GM23338 (cell line): ENCODE measurements at regions not wholly inside any gene's neighbourhood (a gene's known extent, or its start where the extent isn't known, plus 50 kb on each side); places are given as distances from the start of the nearest gene placed in this dataset.

ENCODE experiments used
- ATAC-seq: fragments of 200-7000 bp; cut with Tn5 transposase; 3 replicates; pipeline ENCODE4 v1.9.1; 2020
- DNase-seq: peaks from one replicate; pipeline ENCODE4 v3.0.0-alpha.2; 2015; ENCODE audit warnings: low spot score
- H2AFZ ChIP-seq: fragments of 200-600 bp; sonication (generic); 2 replicates; pipeline ENCODE4 v1.8.0; 2016; ENCODE audit warnings: antibody characterized with exemption, mild to moderate bottlenecking, moderate library complexity
- H3F3A ChIP-seq: fragments of 200-600 bp; sonication (generic); replicated peaks from 2 replicates; pipeline ENCODE4 v1.8.0; 2017; ENCODE audit warnings: antibody characterized with exemption, mixed run types, low read depth
- H3K27ac ChIP-seq: fragments of 200-600 bp; sonication (generic); 2 replicates; pipeline ENCODE4 v1.6.1; 2016; ENCODE audit warnings: low read depth
- H3K27me3 ChIP-seq: fragments of 200-600 bp; sonication (generic); 2 replicates; pipeline ENCODE4 v1.8.0; 2016; ENCODE audit warnings: mild to moderate bottlenecking, mixed run types, moderate library complexity; ENCODE audit not compliant: insufficient read depth
- H3K36me3 ChIP-seq: fragments of 200-600 bp; sonication (generic); 2 replicates; pipeline ENCODE4 v1.8.0; 2016; ENCODE audit warnings: mild to moderate bottlenecking; ENCODE audit not compliant: insufficient read depth
- H3K4me1 ChIP-seq: fragments of 200-600 bp; sonication (generic); 2 replicates; pipeline ENCODE4 v1.8.0; 2016; ENCODE audit warnings: mild to moderate bottlenecking, moderate library complexity; ENCODE audit not compliant: insufficient read depth
- H3K4me2 ChIP-seq: fragments of 200-600 bp; sonication (generic); 2 replicates; pipeline ENCODE4 v1.7.1; 2017; ENCODE audit warnings: mixed run types
- H3K4me3 ChIP-seq: fragments of 200-600 bp; sonication (generic); 2 replicates; pipeline ENCODE4 v1.6.1; 2016; ENCODE audit warnings: mixed run types
- H3K79me2 ChIP-seq: fragments of 200-600 bp; sonication (generic); replicated peaks from 2 replicates; pipeline ENCODE4 v1.8.0; 2017; ENCODE audit warnings: mild to moderate bottlenecking; ENCODE audit not compliant: insufficient read depth
- H3K9me2 ChIP-seq: fragments of 200-600 bp; sonication (generic); 2 replicates; pipeline ENCODE4 v1.8.0; 2017; ENCODE audit not compliant: insufficient read depth
- H4K20me1 ChIP-seq: fragments of 200-600 bp; sonication (generic); replicated peaks from 2 replicates; pipeline ENCODE4 v1.8.0; 2017; ENCODE audit warnings: mild to moderate bottlenecking; ENCODE audit not compliant: insufficient read depth
- H3K27ac Mint-ChIP-seq: 2 replicates; pipeline ENCODE4 v1.8.0; 2020; ENCODE audit warnings: inconsistent platforms, mild to moderate bottlenecking, moderate library complexity, mixed read lengths
- H3K27me3 Mint-ChIP-seq: 3 replicates; pipeline ENCODE4 v1.8.0; 2022; ENCODE audit warnings: low read depth, mild to moderate bottlenecking, moderate library complexity, mixed read lengths, inconsistent platforms; ENCODE audit not compliant: insufficient read depth, poor library complexity
- H3K36me3 Mint-ChIP-seq: 3 replicates; pipeline ENCODE4 v1.8.0; 2021; ENCODE audit warnings: low read depth, mild to moderate bottlenecking, inconsistent platforms, moderate library complexity, mixed read lengths
- H3K4me1 Mint-ChIP-seq: 3 replicates; pipeline ENCODE4 v1.8.0; 2020; ENCODE audit warnings: mild to moderate bottlenecking, inconsistent platforms, mixed read lengths
- H3K4me3 Mint-ChIP-seq: 3 replicates; pipeline ENCODE4 v1.8.0; 2021; ENCODE audit warnings: moderate library complexity, mild to moderate bottlenecking, inconsistent platforms, mixed read lengths
- H3K9me3 Mint-ChIP-seq: 3 replicates; pipeline ENCODE4 v1.8.0; 2020; ENCODE audit warnings: moderate library complexity, mild to moderate bottlenecking, inconsistent platforms, mixed read lengths
- CREB1 ChIP-seq: fragments of 250-450 bp; sonication (Bioruptor Pico); IDR thresholded peaks from 2 replicates; pipeline ENCODE4 v1.5.0; 2020; ENCODE audit warnings: low read depth, mild to moderate bottlenecking, moderate library complexity
- JUNB ChIP-seq: IDR thresholded peaks from one replicate; pipeline ENCODE4 v1.6.1; 2016; ENCODE audit warnings: antibody characterized with exemption; ENCODE audit not compliant: unreplicated experiment
- NANOG ChIP-seq: IDR thresholded peaks from 2 replicates; pipeline ENCODE4 v1.6.1; 2016; ENCODE audit warnings: antibody characterized with exemption, borderline replicate concordance
- POLR2AphosphoS5 ChIP-seq: IDR thresholded peaks from 2 replicates; pipeline ENCODE4 v1.6.1; 2016; ENCODE audit warnings: antibody characterized with exemption, low read depth
- STAT1 ChIP-seq: IDR thresholded peaks from one replicate; pipeline ENCODE4 v1.6.1; 2016; ENCODE audit warnings: antibody characterized with exemption; ENCODE audit not compliant: unreplicated experiment
- ZNF114 ChIP-seq: fragments of 250-450 bp; sonication (Bioruptor Pico); IDR thresholded peaks from 2 replicates; pipeline ENCODE4 v1.5.0; 2020; ENCODE audit warnings: mild to moderate bottlenecking, moderate library complexity
- ZNF331 ChIP-seq: fragments of 250-450 bp; sonication (Bioruptor Pico); IDR thresholded peaks from 2 replicates; pipeline ENCODE4 v1.5.0; 2020; ENCODE audit warnings: low read depth, mild to moderate bottlenecking, moderate library complexity
- ZNF462 ChIP-seq: fragments of 250-450 bp; sonication (Bioruptor Pico); IDR thresholded peaks from 2 replicates; pipeline ENCODE4 v1.5.0; 2020; ENCODE audit warnings: mild to moderate bottlenecking, moderate library complexity

DNA sequence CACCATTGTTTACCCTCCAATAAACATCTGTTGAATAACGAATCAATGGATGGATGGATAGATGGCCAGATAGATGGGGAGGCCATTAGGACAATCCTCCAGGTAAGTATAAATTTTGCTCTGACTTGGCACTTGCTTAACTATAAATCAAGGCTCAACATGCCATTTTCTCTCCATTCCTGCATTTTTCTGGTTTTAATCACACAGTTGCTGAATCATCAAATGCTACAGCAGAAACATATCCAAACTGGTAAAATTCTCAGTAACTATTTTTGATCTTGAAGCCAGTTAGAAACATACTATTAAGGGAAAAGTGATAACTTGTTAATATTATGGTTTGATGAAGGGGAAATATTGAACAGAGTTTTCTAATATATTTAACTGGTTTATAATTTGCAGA is 71.5 kb upstream of the MTAP start:
- H3K9me2 ChIP-seq = no peaks in the 10 kb centered on the region
- no peaks in the 10 kb centered on the region; the same call in 1 of the 2 replicates for H4K20me1 ChIP-seq
- H3K36me3 ChIP-seq = no peaks in the 10 kb centered on the region
- Mint-ChIP-seq H3K4me3 (no peak overlapping the region), H3K4me1 (no peaks in the 10 kb centered on the region), H3K9me3 (peaks cover 6% of the 10 kb centered on the region; the same call in 2 of the 3 replicates), H3K36me3 (no peaks in the 10 kb centered on the region), H3K27ac (no peak overlapping the region), H3K27me3 (no peaks in the 10 kb centered on the region)
- no peak overlapping the region for H3K27ac ChIP-seq
- no peak overlapping the region for H3K4me2 ChIP-seq
- ATAC-seq (no peak), DNase-seq (no peak)
- no peak overlapping the region for H2AFZ ChIP-seq
- H3K4me3 ChIP-seq = no peak overlapping the region
- TF ChIP-seq CREB1 (CRISPR knock-in tag) (no peak), NANOG (no peak), ZNF462 (CRISPR knock-in tag) (no peak), JUNB (no peak)
- H3K4me1 ChIP-seq = no peaks in the 10 kb centered on the region
- H3K79me2 ChIP-seq = no peaks in the 10 kb centered on the region
- H3F3A ChIP-seq = no peaks in the 10 kb centered on the region
- H3K27me3 ChIP-seq = no peaks in the 10 kb centered on the region; the same call in 1 of the 2 replicates

DNA sequence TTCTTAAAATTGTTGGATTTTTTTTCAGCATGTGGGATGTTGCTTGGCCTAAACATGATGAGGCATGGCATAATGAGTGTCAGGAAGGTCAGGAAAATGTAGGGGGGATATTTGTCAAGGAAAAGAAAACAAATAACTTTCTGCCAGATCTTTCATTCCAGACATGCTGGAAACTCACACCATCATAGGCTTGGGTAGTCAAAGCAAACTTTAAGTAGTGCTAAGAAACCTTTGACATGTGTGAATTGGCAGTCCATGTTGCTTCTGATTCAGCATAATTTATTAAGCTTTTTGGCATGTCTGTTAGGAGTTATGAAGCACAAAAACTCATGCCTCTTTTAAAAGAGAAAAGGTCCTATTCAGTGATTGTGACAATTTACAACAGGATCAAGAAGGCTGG is 61.3 kb upstream of the MTAP start:
- 0 out of 2 replicates have a peak, but pooled peaks cover 4% of the 10 kb centered on the region for H3K9me2 ChIP-seq
- peaks cover 87% of the 10 kb centered on the region for H3K27me3 ChIP-seq
- Mint-ChIP-seq H3K4me3 (no peak overlapping the region), H3K27me3 (peaks cover 46% of the 10 kb centered on the region), H3K36me3 (no peaks in the 10 kb centered on the region), H3K9me3 (0 out of 3 replicates have a peak, but pooled peaks cover 1% of the 10 kb centered on the region), H3K27ac (no peak overlapping the region), H3K4me1 (no peaks in the 10 kb centered on the region)
- no peaks in the 10 kb centered on the region for H3F3A ChIP-seq
- no peak overlapping the region for H3K4me2 ChIP-seq
- no peaks in the 10 kb centered on the region for H3K36me3 ChIP-seq
- H3K79me2 ChIP-seq = no peaks in the 10 kb centered on the region
- DNase-seq (no peak), ATAC-seq (no peak)
- no peak overlapping the region for H3K27ac ChIP-seq
- H3K4me3 ChIP-seq = no peak overlapping the region
- no peaks in the 10 kb centered on the region for H4K20me1 ChIP-seq
- no peak overlapping the region for H2AFZ ChIP-seq
- no peaks in the 10 kb centered on the region for H3K4me1 ChIP-seq
- TF ChIP-seq NANOG (no peak), ZNF462 (CRISPR knock-in tag) (no peak), ZNF114 (CRISPR knock-in tag) (no peak), ZNF331 (CRISPR knock-in tag) (no peak), POLR2AphosphoS5 (no peak), STAT1 (no peak)
